ENCODE measurements at regions not wholly inside any gene's neighbourhood (a gene's known extent, or its start where the extent isn't known, plus 50 kb on each side); places are given as distances from the start of the nearest gene placed in this dataset.

DNA sequence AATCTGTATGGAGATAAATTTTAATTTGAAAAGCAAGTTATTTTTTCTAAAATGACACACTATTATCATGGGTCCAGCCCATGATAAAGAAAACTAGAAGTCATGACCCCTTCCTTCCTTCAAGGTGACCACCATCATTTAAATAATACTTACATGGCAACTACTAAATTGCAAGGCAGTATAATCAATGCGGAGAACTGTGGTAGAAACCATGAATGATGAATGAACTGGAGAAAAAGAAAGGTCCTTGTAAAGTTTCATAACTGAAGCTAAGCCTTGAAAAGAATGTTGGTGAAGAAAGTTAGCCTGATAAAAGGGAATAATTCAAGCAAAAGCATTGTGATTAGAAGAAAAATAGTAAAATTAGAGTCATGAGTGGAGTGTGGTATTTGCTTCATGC lies 222.9 kb upstream of the TBC1D5 start:
- in situ Hi-C loops (cut with MboI; ENCODE audit: low sequenced_read_pairs) = no loop called here

DNA sequence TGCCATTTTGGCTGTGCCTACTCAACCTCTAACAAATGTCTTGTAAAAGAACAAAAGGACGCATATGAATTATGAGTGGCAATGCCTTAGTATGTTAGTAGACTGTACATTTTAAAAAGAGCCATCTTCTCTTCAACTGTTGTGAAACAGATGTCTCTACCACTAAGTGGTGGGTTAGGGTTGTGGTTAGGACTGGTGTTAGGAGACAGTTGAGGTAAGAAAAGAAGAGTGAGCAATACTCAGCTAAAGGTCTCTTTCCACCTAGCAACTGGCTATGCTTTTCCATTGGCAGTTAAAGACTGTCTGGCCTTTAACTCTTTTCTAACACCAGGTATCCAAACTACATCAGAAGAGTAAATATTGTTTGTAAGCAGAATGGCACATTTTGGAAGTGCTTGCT lies 221.7 kb upstream of the TBC1D5 start:
- in situ Hi-C loops (cut with MboI; ENCODE audit: low sequenced_read_pairs) = no loop called here

DNA sequence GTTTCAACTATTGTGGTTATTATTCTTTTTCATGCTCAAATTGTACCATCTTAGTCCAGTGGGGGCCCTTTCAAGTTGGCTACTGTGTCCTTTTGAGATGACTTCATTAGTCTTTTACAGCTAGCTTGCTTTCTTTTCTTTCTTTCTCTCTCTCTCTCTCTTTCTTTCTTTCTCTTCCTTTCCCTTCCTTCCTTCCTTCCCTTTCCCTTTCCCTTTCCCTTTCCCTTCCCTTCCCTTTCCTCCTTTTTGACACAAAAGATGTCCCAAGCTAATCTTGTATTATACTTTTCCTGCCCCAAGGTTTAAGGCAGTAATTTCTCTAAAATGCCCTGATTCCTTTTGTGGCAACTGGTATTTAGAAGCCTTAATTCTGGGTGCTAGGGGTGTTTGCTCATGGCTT lies 213.0 kb upstream of the TBC1D5 start:
- in situ Hi-C loops (cut with MboI; ENCODE audit: low sequenced_read_pairs) = no loop called here

DNA sequence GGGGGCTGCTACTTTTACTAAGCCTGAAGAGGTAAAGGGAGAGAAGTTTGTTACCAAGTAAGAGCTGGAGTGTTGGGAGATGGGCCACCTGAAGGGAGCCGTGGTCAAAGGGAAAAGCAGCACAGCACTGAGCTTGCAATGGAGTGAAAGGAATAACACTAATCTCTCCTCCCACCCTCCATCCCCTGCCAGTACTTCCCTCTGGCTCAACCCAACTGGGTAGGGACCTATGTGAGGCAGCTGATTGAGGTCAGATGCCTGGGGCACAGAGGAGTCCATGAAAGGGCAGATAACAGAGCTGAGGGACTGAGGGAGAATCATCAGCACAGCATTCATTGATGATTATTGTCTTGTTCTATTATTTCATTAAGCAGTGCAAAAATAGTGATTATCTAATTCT lies 212.4 kb upstream of the TBC1D5 start:
- in situ Hi-C loops (cut with MboI; ENCODE audit: low sequenced_read_pairs) = no loop called here

DNA sequence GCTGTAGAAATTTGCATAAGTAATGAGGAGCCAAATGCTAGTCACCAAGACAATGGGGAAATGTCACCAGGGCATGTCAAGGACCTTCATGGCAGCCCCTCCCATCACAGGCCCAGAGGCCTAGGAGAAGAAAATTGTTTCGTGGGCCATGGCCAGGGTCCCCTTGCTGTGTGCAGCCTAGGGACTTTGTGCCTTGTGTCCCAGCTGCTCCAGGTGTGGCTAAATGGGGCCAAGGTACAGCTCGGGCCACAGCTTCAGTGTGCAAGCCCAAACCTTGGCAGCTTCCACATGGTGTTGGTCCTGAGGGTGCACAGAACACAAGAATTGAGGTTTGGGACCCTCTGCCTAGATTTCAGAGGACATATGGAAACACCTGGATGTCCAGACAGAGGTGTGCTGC lies 208.8 kb upstream of the TBC1D5 start:
- in situ Hi-C loops (cut with MboI; ENCODE audit: low sequenced_read_pairs) = no loop called here

DNA sequence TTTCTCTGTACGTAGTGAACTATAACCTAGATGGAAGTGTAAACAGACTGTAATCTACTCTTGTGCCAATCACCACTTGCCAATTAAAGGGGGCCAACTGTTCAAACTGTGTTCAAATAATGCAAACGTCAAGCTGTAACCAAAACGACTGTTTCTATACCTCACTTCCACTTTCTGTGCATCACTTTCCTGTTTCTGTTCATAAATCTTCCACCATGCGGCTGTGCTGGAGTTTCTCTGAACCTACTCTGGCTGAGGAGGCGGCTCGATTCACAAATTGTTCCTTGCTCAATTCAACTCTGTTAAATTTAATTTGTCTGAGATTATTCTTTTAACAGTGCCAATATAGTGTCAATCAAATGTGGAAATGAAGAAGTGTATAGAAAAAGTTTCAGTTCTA lies 206.7 kb upstream of the TBC1D5 start:
- in situ Hi-C loops (cut with MboI; ENCODE audit: low sequenced_read_pairs) = no loop called here

DNA sequence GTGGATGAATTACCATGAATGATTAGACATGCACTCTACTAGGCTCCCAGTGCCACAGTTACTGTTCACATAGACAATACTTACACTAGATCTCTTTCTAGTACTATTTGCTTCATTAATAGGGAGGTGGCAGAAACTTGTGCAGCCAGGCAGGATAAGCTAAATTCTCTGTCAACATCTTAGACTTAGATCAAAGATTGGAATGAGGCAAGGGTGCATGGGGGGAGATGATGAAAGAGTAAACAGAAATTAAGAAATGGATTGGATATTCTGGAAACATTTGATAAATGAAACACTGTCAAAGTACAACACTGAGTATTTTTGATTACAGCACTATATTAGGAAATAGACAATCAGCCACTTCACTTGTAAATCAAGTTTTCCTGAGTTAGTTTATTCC lies 205.4 kb upstream of the TBC1D5 start:
- in situ Hi-C loops (cut with MboI; ENCODE audit: low sequenced_read_pairs) = no loop called here

DNA sequence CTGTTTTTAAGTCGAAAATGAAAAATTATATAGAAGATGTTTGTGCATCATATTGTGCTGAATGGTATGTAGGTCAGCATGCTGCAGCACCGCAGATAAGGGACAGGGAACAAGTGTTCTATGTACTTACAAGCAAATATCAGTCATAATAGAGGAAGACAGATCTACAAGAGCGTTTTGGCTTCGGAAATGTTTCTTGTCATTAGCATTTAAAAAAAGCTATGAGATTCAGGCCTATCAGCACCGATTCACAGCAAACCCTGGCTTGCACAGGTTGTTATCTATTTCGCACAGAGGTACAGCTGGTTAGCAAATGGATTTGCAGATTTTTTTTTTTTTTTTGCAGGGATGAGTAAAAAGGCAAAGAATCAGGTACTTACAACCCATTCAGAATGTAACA lies 204.2 kb upstream of the TBC1D5 start:
- in situ Hi-C loops (cut with MboI; ENCODE audit: low sequenced_read_pairs) = no loop called here

DNA sequence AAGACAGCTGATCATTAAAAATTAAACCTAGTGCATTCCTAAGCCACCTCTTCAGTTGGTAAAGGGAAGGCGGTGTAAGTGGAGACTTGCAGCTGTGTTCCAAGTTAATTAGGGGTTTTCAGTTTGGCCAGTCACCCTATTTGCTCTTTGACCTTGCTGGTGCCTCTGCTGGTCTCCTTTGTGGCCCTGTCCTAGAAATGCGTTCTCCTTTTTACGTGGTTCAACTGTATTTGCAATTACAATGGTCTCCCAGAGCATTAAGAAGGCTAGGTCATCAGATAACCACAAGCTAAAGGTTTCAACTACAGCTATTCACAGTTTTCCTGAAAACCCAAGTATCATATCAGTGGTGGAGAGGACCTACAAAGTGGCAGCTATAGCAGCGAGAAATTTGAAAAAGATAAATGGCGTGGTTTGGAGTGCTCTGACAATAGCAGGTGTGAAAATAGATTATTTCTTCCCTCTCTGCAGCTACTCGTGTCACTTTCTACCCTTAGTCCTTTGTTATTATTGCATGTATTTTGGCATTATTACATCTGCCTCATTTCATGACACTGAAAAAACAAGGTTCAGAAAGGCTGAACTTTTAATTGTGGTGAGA lies 203.5 kb upstream of the TBC1D5 start:
- in situ Hi-C loops (cut with MboI; ENCODE audit: low sequenced_read_pairs) = no loop called here

DNA sequence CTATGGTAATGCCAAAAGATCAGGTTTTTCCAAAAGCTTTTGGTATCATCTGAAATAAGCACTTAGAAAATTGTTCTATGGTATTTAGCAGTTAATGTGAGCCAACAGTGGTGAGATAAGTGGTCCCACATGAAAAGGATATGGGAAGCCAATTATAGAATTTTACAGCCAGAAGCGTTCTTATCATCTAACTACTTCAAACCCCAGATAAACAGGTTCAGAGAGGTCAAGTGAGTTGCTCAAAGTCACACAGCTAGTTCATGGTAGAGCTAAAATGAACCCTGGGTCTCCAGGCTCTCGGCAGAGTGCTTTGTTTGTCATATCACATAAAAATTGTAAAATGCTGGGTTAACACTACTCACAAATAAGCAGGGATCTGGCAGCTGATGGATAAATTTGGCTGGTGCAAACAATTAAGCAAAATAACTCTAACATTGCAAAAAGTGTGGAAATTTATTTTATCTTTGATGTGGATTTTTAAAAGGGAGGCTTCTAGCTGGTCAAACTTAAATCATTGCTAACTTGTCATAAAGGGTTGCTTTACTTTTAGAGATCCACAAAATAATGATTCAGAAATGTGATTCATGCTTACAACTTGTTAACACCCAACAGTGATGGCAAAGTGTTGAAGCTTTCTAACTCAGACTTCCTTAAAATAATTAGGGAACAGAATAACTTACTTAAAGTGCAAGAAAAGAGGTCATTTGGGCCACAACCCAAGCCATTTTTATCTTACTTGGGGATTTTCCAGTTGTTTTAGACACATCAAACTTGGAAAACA lies 202.8 kb upstream of the TBC1D5 start:
- in situ Hi-C loops (cut with MboI; ENCODE audit: low sequenced_read_pairs) = no loop called here

DNA sequence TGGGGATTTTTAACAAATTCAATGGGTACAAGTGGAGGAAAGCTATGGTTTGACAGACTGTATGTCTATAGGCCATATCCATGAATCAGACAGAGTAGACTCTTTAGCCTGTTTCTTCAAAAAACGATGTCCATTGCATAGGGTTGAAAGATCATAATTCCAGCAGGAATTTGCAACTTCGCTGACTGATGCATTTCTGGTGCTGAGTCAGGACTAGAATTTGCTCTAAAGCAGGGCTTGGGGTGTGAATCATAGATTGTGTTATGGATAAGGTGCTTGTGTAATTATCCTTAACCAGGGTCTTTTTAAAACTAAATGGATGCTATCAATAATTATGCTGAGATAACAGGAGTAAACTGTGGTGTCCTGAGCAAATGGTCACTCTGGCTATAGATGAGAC lies 200.4 kb upstream of the TBC1D5 start:
- in situ Hi-C loops (cut with MboI; ENCODE audit: low sequenced_read_pairs) = no loop called here

DNA sequence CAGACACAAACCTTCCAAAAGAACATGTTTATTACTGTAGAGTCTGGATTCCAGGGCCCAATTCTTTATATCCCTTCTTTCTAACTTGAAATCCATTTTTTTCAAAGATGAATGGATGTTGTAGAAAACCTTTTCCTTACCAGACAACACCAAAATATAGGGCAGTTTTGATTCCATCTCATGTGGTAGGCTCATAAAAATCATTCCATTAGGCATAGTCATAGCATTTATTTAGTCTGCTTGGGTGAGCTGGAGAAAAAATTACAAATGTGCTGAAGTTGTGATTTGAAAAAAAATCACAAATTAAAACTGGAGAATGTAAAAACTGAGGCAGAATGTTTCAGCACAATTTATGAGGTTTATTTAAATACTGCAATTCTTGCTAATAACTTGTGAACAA lies 199.3 kb upstream of the TBC1D5 start:
- in situ Hi-C loops (cut with MboI; ENCODE audit: low sequenced_read_pairs) = no loop called here

DNA sequence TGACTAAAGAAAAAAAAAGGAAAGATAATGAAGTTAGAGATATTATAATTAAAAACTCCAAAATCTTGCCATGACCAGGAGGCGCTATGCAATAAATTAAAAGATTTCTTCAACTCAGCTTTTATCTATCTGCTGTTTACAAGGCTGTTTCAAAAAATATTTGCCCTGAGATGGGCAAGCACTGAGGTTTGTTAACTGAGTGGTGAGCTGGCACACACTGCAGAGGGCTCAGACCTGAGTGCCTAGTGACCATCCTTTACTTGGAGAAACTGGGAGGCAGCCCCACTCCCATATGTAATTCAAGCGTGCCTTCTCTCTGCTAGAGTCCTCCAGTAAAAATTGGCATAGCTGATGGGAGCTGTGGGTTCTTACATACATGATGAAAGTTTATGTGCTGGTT lies 198.7 kb upstream of the TBC1D5 start:
- in situ Hi-C loops (cut with MboI; ENCODE audit: low sequenced_read_pairs) = no loop called here

DNA sequence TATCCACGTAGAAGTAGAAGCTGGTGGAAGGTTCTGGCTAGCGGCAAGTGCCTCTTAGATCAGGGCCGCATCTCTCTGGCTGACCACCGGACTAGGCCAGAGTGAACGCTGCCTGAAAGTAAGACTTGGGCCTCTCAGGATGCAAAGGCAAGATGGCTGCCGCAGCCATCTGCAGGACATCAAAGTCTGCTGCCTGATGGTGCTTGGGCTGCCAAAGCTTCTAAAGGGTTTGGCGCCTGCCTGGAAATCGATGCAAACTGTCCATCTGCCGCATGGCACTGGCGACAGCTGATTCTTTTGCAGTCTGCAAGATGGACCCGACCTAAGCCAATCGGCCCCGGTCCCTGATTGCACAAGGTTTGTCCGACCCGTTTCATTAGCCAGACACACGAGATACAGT lies 196.7 kb upstream of the TBC1D5 start:
- in situ Hi-C loops (cut with MboI; ENCODE audit: low sequenced_read_pairs) = no loop called here

DNA sequence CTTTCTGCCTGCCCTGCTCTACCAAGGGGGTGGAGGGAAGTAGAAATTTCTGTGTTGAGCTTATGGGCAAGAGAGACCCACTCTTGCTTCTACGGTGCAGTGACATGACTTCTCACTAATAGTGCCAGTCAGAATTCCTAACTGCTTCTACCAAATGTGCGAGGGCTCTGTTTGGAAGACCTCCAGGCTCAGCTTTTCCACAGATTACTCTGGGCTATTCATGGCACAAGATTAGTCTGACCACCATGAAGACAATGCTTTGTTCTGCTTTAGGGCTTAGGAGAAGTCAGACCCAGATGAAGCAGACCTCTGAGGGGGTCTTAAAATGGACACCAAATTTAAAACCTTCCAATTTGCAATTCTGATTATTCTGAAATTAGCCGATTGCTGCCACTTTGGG lies 195.9 kb upstream of the TBC1D5 start:
- in situ Hi-C loops (cut with MboI; ENCODE audit: low sequenced_read_pairs) = no loop called here

DNA sequence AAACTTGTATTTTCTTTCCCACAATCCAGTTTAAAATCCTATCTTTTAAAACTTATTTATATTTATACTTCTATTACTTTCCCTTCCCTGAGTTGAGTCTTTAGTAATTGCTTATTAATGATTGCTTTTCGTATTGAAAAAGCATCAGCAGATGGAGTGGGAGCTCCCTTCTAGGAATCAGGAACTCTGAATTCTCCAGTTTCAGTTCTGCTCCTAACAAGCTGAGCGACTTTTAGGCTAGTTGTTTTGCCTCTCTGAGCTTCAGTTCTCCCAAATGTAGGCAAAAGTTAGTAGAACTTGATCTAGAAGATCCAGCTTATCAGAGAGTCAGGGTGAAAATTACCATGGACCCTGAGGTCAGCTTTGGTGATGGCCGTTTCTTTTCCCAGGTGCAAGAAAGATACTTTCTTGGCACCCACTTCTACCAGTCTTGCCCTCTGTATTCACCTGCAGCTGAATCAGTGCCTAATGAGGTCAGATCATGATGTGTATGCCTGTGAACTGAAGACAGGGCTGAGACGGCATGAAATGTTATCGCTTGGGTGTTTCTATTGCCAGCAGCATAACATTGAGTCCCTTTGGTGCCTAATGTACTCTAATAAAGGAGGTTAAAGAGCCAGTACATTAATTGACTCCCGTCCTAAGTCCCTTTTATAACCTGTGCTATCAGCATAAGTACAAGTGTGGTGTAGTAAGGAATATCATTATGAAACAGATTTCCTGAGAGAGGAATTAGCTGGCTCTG lies 194.5 kb upstream of the TBC1D5 start:
- in situ Hi-C loops (cut with MboI; ENCODE audit: low sequenced_read_pairs) = no loop called here

DNA sequence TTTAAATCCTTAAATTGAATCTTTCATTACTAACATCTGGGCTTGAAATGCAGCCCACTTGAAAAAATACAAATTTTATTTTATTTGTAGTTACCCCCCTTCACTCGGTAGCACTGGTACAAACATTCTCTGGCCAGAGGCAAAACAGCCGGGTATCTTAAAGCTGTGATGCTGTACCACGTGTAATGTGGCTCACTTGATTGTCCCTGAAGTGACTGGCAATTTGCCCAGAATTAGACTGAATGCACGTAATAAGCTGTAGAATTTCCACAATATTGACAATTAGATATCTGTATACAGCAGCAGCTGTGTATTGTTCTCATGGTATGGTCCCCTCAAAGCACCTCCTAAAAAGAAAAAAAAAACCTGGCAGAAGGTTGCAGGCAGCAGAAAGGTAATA lies 192.8 kb upstream of the TBC1D5 start:
- in situ Hi-C loops (cut with MboI; ENCODE audit: low sequenced_read_pairs) = no loop called here

DNA sequence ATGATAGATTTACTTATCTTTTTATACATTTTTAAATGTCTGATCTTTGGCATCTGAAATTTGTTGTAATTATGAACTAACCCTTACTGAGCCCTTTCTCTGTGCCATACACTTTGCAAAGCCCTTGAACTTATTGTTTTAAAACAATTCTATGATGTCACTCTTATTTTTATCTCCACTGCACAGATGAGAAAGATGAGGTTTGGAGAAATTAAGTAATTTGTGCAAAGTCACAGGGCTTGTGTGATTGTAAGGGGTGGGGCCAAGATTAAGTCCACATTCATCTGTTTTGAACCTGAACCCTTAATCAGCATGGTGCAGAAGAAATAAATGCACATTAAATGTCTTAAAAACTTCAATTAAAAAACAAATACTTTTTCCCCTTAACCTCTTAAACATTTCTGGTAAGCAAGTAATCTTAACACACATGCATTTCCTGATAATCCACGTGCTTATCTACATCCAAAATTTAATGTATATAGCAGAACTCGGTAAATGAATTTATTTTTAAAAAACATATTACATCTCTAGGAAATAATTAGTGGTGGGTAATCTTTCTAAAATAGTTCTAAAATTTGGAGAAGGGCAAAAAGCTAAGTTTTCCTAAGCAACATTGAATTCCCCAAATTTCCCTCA lies 189.8 kb upstream of the TBC1D5 start:
- in situ Hi-C loops (cut with MboI; ENCODE audit: low sequenced_read_pairs) = no loop called here

DNA sequence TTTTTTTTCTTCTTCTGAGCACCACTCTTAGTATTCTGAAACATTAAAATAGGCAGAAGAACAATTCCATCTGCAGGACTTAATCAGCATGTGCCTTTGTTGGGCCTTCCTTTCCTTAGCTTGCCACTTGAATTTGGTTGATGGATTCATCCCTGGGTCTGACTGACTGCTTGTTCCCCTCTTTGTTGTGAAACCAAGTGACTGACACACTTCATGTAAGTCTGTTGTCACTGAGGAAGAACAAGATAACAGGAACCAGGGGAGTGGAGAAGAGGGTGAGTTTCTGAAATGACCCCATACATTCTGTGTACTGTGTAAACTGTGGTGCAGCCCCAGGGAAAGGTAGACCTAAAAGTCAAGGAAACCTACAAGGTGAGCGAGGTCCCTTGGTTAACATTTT lies 188.7 kb upstream of the TBC1D5 start:
- in situ Hi-C loops (cut with MboI; ENCODE audit: low sequenced_read_pairs) = no loop called here

DNA sequence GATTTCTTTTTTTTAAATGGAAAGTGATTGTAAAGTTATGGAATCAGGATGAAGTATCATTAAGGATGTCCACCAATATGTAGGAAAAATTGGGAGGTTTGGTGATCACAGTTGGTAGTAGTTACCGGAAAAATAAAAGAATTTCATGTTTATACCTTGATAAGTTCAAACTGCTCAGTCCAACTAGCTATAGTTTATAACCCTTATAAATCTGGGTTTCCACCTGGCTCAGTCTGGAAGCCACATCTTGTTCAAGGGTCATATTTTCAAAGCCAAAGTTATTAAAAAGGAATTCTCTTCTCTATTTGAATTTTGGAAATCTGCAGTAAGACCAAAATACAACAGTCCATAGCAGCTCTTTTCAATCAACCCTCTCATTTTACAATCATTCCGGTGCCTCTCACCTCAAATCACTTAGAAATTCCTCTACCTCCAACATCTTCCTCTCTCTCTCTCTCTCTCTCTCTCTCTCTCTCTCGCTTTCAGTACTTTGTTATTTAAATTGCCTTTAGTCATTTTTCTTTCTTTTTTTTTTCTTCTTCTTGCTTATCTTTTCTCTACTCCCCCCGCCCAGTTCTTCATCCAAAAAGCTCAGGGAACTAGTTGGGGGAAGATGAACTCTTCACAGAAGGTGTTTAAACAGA lies 186.2 kb upstream of the TBC1D5 start:
- in situ Hi-C loops (cut with MboI; ENCODE audit: low sequenced_read_pairs) = no loop called here

DNA sequence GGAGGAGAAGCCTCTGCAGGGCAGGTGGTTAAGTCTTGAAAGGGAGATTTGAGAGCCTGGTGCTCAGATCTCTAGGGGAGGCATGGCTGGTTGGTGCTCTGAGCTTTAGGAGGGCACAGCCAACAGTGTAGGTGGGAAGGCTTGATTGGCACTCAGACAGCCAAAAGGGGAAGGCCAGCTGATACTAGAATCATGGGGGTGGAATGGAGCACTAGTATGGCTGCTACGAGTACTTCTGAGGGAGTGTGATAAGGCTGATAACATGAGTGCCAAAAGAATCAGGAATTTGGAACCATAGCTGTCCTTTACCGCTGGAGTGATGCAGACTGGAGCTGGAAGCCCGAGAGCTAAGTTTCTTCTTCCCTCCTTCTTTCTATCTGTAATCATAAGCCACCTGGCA lies 184.6 kb upstream of the TBC1D5 start:
- in situ Hi-C loops (cut with MboI; ENCODE audit: low sequenced_read_pairs) = no loop called here

All from HL-60/S4 treated with phorbol 12-myristate 13-acetate at 8.2 ng/mL for 4 days and 3 days (cell line).